ENCODE measurements at regions not wholly inside any gene's neighbourhood (a gene's known extent, or its start where the extent isn't known, plus 50 kb on each side); places are given as distances from the start of the nearest gene placed in this dataset.

DNA sequence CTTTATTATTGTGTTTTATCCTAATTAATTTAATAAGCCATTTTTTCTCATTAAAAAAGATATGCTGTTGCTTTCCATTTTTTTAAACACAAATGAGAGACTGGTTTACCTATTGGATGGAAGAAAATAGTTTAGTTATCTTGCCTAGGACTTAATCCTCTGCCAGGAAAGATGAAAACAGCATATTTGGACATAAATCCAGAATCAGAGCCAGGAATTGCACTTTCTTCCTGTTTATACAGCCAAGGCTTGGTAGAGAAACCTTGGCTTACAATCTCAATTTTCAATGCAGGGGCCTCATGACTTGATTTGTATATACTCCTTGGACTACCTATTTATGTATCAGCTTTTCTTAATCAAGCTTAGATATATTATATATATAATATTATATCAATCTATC lies 618.8 kb upstream of the SEMA3D start (continued):
- TF ChIP-seq TBP (IDR thresholded peaks at IDR 0.05; ENCODE audit: low read depth, low read length) = no peak
- no peak for TF ChIP-seq CREB1 (IDR thresholded peaks at IDR 0.05)
- TF ChIP-seq CTBP2 (IDR thresholded peaks at IDR 0.05; ENCODE audit: borderline replicate concordance, insufficient read depth, insufficient read length, low read length) = no peak

Data from H1 (cell line).